GM12878 (cell line): ENCODE measurements at regions not wholly inside any gene's neighbourhood (a gene's known extent, or its start where the extent isn't known, plus 50 kb on each side); places are given as distances from the start of the nearest gene placed in this dataset.

ENCODE experiments used
- ATAC-seq: fragments of 200-7000 bp; cut with Tn5 transposase; 3 replicates; pipeline ENCODE4 v1.9.1; 2020; ENCODE audit warnings: mild to moderate bottlenecking, moderate library complexity
- BruUV-seq: library from RNA; stranded (reverse); fragments of 400-500 nt; replicated peaks from 2 replicates; lab custom pipeline; 2021; lab: Mats Ljungman, UMichigan
- CTCF ChIA-PET: fragments of 300-600 bp; sonication (Branson Sonifier 250); formaldehyde crosslinking; extraction: SDS; loops from one replicate; lab custom pipeline; 2021; ENCODE audit warnings: inconsistent platforms; lab: Yijun Ruan, JAX
- POLR2A ChIA-PET: fragments of 350-600 bp; formaldehyde crosslinking; extraction: SDS; loops from one replicate; lab custom pipeline; 2021; ENCODE audit warnings: inconsistent platforms; lab: Charles Lee
- RAD21 ChIA-PET: fragments of 300-600 bp; sonication (Branson Sonifier 250); formaldehyde crosslinking; loops from one replicate; lab custom pipeline; 2023; ENCODE audit warnings: antibody characterized with exemption; ENCODE audit not compliant: unreplicated experiment; lab: Charles Lee
- SMC1A ChIA-PET: fragments of 300-600 bp; sonication (Branson Sonifier 250); formaldehyde crosslinking; loops from one replicate; lab custom pipeline; 2023; ENCODE audit not compliant: unreplicated experiment, uncharacterized antibody; lab: Charles Lee
- DNase-seq: peaks from one replicate; pipeline ENCODE4 v3.0.0-alpha.2; 2011; ENCODE audit warnings: low read depth, low spot score
- FAIRE-seq: peaks from 3 replicates; lab custom pipeline; 2011; peaks lifted over from hg19 to GRCh38; lab: Jason Lieb, UNC
- H2AFZ ChIP-seq: 2 replicates; pipeline ENCODE4 v1.6.0; 2011; ENCODE audit warnings: low read depth, low read length, control low read depth; ENCODE audit not compliant: control insufficient read depth
- H3K27ac ChIP-seq: 2 replicates; pipeline ENCODE4 v1.5.1; 2011; ENCODE audit warnings: control low read depth; ENCODE audit not compliant: control insufficient read depth, insufficient read depth
- H3K27me3 ChIP-seq, 2 experiments: replicated peaks in 1 of 2; 2 replicates each; pipeline versions ENCODE4 v1.6.0 to v1.6.1; 2011; ENCODE audit warnings: low read length in 1 of 2; ENCODE audit not compliant: control insufficient read depth in 2 of 2, insufficient read depth in 2 of 2
- H3K36me3 ChIP-seq, 2 experiments: 2 replicates each; pipeline ENCODE4 v1.5.1; 2011; ENCODE audit warnings: low read length in 1 of 2; ENCODE audit not compliant: control insufficient read depth in 2 of 2, insufficient read depth in 2 of 2
- H3K4me1 ChIP-seq: 2 replicates; pipeline ENCODE4 v1.6.1; 2011; ENCODE audit warnings: mild to moderate bottlenecking, low read length, moderate library complexity, mixed read lengths; ENCODE audit not compliant: control insufficient read depth, insufficient read depth
- H3K4me2 ChIP-seq: 2 replicates; pipeline ENCODE4 v1.6.0; 2011; ENCODE audit warnings: control low read depth; ENCODE audit not compliant: control insufficient read depth, insufficient read depth
- H3K4me3 ChIP-seq: fragments of 200-600 bp; sonication (generic); 2 replicates; pipeline ENCODE4 v1.5.1; 2016
- H3K79me2 ChIP-seq: 2 replicates; pipeline ENCODE4 v1.6.0; 2011; ENCODE audit warnings: low read length; ENCODE audit not compliant: control insufficient read depth, insufficient read depth
- H3K9ac ChIP-seq: 2 replicates; pipeline ENCODE4 v1.8.0; 2011; ENCODE audit warnings: low read length, control low read depth, mixed read lengths; ENCODE audit not compliant: control insufficient read depth, insufficient read depth
- H3K9me3 ChIP-seq: replicated peaks from 3 replicates; pipeline ENCODE4 v1.5.1; 2011; ENCODE audit warnings: mild to moderate bottlenecking, low read length; ENCODE audit not compliant: control insufficient read depth, insufficient read depth
- H4K20me1 ChIP-seq: 2 replicates; pipeline ENCODE4 v1.6.0; 2011; ENCODE audit not compliant: control insufficient read depth, insufficient read depth
- CEBPB ChIP-seq, 2 experiments: fragments of 150-350 bp in 1 of 2; IDR thresholded peaks; 2 replicates each; pipeline ENCODE4 v1.6.1; 2012 to 2014; ENCODE audit warnings: low read depth in 2 of 2, low read length in 2 of 2, borderline replicate concordance in 1 of 2, inconsistent platforms in 1 of 2
- IKZF1 ChIP-seq: fragments of 450-650 bp; conservative IDR thresholded peaks from 2 replicates; pipeline ENCODE4 v1.6.1; 2017; ENCODE audit warnings: antibody characterized with exemption, mild to moderate bottlenecking
- MEF2B ChIP-seq: fragments of 450-650 bp; IDR thresholded peaks from 2 replicates; pipeline ENCODE4 v1.6.1; 2018; ENCODE audit warnings: mild to moderate bottlenecking, moderate library complexity; ENCODE audit not compliant: partially characterized antibody, poor library complexity, severe bottlenecking
- NR2F1 ChIP-seq: fragments of 450-650 bp; conservative IDR thresholded peaks from 2 replicates; pipeline ENCODE4 v1.6.1; 2017; ENCODE audit warnings: mild to moderate bottlenecking
- POU2F2 ChIP-seq: IDR thresholded peaks from 3 replicates; pipeline ENCODE4 v1.6.1; 2011; ENCODE audit warnings: low read depth, mild to moderate bottlenecking, low read length, borderline replicate concordance
- RAD51 ChIP-seq: fragments of 450-650 bp; IDR thresholded peaks from 2 replicates; pipeline ENCODE4 v1.6.1; 2016; ENCODE audit warnings: moderate library complexity, mild to moderate bottlenecking, inconsistent platforms
- REST ChIP-seq: IDR thresholded peaks from 2 replicates; pipeline ENCODE4 v1.6.1; 2012; ENCODE audit warnings: mild to moderate bottlenecking, low read depth, low read length
- SREBF2 ChIP-seq: IDR thresholded peaks from 2 replicates; pipeline ENCODE4 v1.6.1; 2012; ENCODE audit warnings: mild to moderate bottlenecking, low read length
- TCF12 ChIP-seq: IDR thresholded peaks from 2 replicates; pipeline ENCODE4 v1.6.1; 2011; ENCODE audit warnings: low read depth, mild to moderate bottlenecking, low read length
- ZNF24 ChIP-seq: fragments of 450-650 bp; IDR thresholded peaks from 2 replicates; pipeline ENCODE4 v1.6.1; 2017; ENCODE audit warnings: antibody characterized with exemption, mild to moderate bottlenecking
- WGBS: methylation state at CpG from one replicate; pipeline ENCODE4 v1.1.6; 2016; ENCODE audit warnings: low lambda C conversion rate; ENCODE audit not compliant: insufficient replicate concordance, insufficient coverage; ENCODE audit errors: missing lambda C conversion rate; 5-methylcytosine and 5-hydroxymethylcytosine counted together
- in situ Hi-C: fragments of 300-500 bp; cut with MboI; formaldehyde crosslinking; loops from 9 replicates; pipeline ENCODE4 v1.14.3; 2018; ENCODE audit warnings: mixed read lengths
- intact Hi-C: fragments of 100-400 bp; cut with micrococcal nuclease; formaldehyde crosslinking; loops from one replicate; pipeline ENCODE4 v1.14.2; 2022; ENCODE audit not compliant: unreplicated experiment

GRCh38 chr20:6877633-6878032, 110.1 kb downstream of the BMP2 start:
- no peak for FAIRE-seq
- SMC1A ChIA-PET = interaction anchor here (0.7 to 16.0 kb wide), 7 partner anchors 10 to 46 kb away, joined by 3 to 203 read pairs (median 3); no protein-coding TSS in a partner anchor
- Histone ChIP-seq H3K27ac (no peak overlapping the region), H3K9me3 (no peaks in the 10 kb centered on the region), H4K20me1 (no peaks in the 10 kb centered on the region), H3K79me2 (no peaks in the 10 kb centered on the region), H3K27me3 (no peaks in the 10 kb centered on the region), H3K4me1 (no peaks in the 10 kb centered on the region), H3K4me2 (no peak overlapping the region), H3K36me3 (no peaks in the 10 kb centered on the region), H2AFZ (no peak overlapping the region), H3K9ac (no peak overlapping the region), H3K4me3 (no peak overlapping the region)
- POLR2A ChIA-PET = interaction anchor here (0.9 to 2.4 kb wide), 4 partner anchors 8 to 42 kb away, joined by 3 to 11 read pairs (median 8); no protein-coding TSS in a partner anchor
- RAD21 ChIA-PET = interaction anchor here (0.7 kb wide), 1 partner anchor 42 kb away, joined by 4 read pairs; no protein-coding TSS in a partner anchor
- in situ Hi-C loops = no loop called here
- no TSS peak for BruUV-seq
- CTCF ChIA-PET = interaction anchor here (1.0 to 3.1 kb wide), 4 partner anchors 8 to 43 kb away, joined by 3 to 9 read pairs (median 3); no protein-coding TSS in a partner anchor
- DNase-seq = no peak
- peak; percentile 11 for ATAC-seq
- TF ChIP-seq CEBPB (IDR thresholded peaks at IDR 0.05; ENCODE audit: borderline replicate concordance in 1 of 2, low read depth in 2 of 2, low read length in 2 of 2) = no peak
- 0 out of 2 replicates have a peak, but pooled peaks have one; percentile 20 for TF ChIP-seq IKZF1
- peak; percentile 48; the same call in 1 of the 2 replicates for TF ChIP-seq NR2F1
- intact Hi-C loops = no loop called here
- WGBS = 0% methylated on average over 1 of the region's 1 CpG

DNA sequence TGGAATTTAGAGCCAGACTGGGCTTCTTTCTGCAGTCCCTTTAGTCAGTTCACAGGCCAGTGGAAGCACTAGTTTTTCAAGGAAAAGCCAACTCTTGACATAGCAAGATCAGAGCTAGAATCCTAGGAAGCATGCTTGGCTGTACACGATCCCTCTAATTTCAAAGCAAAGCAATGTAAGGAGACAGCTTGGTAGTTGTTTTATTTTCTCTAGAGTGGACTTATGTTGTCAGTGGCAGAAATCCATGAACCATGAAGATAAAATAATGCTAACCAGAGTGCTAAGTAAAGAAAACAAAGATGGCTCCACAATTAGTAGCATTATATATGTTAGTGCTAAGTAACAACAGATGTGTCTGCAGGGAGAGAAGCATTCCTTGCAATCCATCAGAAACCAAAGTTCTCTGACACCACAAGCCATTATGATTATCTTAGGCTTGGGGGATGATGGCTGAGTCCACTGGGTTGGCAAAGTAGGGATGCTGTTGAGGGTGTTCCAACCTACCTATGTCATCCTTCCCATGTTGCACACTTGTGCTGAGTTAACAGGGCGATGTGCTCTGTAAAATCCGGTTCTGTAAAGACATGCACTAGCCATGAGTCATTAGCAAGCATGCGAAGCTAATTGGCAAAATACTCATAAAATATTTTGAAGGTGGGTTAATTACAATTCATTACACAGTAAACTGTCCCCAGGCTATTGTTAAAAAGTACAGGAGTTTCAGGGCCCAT, 115.2 kb downstream of the BMP2 start:
- FAIRE-seq = no peak
- no TSS peak for BruUV-seq
- TF ChIP-seq TCF12 (no peak), REST (no peak), SREBF2 (no peak), RAD51 (no peak), MEF2B (peak; percentile 14), POU2F2 (no peak), ZNF24 (0 out of 2 replicates have a peak, but pooled peaks have one; percentile 22)

More for the DNA sequence above, 115.2 kb downstream of the BMP2 start:
- intact Hi-C loops (no loop called here), in situ Hi-C loops (no loop called here)
- Histone ChIP-seq H3K79me2 (no peaks in the 10 kb centered on the region), H3K36me3 (no peaks in the 10 kb centered on the region), H3K9me3 (no peaks in the 10 kb centered on the region), H2AFZ (no peak overlapping the region), H3K27me3 (no peaks in the 10 kb centered on the region), H3K4me2 (no peak overlapping the region), H3K4me1 (no peaks in the 10 kb centered on the region), H3K9ac (no peak overlapping the region), H4K20me1 (no peaks in the 10 kb centered on the region), H3K4me3 (no peak overlapping the region), H3K27ac (no peak overlapping the region)
- ChIA-PET POLR2A (interaction anchor here (1.0 to 2.8 kb wide), 6 partner anchors 12 to 42 kb away, joined by 3 to 14 read pairs (median 4); no protein-coding TSS in a partner anchor), CTCF (interaction anchor here (0.8 to 2.6 kb wide), 7 partner anchors 8 to 56 kb away, joined by 3 to 7 read pairs (median 5); no protein-coding TSS in a partner anchor), RAD21 (interaction anchor here (1.0 to 7.5 kb wide), 3 partner anchors 13 to 52 kb away, joined by 3 to 68 read pairs (median 18); no protein-coding TSS in a partner anchor), SMC1A (interaction anchor here (0.6 to 16.0 kb wide), 11 partner anchors 12 to 49 kb away, joined by 3 to 203 read pairs (median 13); no protein-coding TSS in a partner anchor)
- peak; percentile 25; the same call in 2 of the 3 replicates for ATAC-seq
- WGBS = 8% methylated on average over 4 of the region's 4 CpGs
- DNase-seq = no peak
